HUES48 (cell line): ENCODE measurements at regions not wholly inside any gene's neighbourhood (a gene's known extent, or its start where the extent isn't known, plus 50 kb on each side); places are given as distances from the start of the nearest gene placed in this dataset.

Experiments
- H3K27ac ChIP-seq: one replicate; pipeline ENCODE4 v1.7.0; 2013; ENCODE audit warnings: low read depth, low read length, inconsistent platforms
- H3K27me3 ChIP-seq: 2 replicates; pipeline ENCODE4 v1.6.1; 2013; ENCODE audit warnings: mild to moderate bottlenecking, low read length; ENCODE audit not compliant: control insufficient read depth, insufficient read depth
- H3K36me3 ChIP-seq: 2 replicates; pipeline ENCODE4 v1.6.1; 2013; ENCODE audit warnings: low read length; ENCODE audit not compliant: control insufficient read depth, insufficient read depth
- H3K4me1 ChIP-seq: 2 replicates; pipeline ENCODE4 v1.6.1; 2013; ENCODE audit warnings: mild to moderate bottlenecking, low read length; ENCODE audit not compliant: control insufficient read depth, insufficient read depth
- H3K4me3 ChIP-seq: 2 replicates; pipeline ENCODE4 v1.5.1; 2013; ENCODE audit warnings: mild to moderate bottlenecking, low read depth, low read length
- H3K9ac ChIP-seq: 2 replicates; pipeline ENCODE4 v1.6.1; 2013; ENCODE audit warnings: mild to moderate bottlenecking, low read depth, low read length, moderate library complexity
- H3K9me3 ChIP-seq: 2 replicates; pipeline ENCODE4 v1.6.1; 2013; ENCODE audit warnings: low read length; ENCODE audit not compliant: control insufficient read depth, insufficient read depth

DNA sequence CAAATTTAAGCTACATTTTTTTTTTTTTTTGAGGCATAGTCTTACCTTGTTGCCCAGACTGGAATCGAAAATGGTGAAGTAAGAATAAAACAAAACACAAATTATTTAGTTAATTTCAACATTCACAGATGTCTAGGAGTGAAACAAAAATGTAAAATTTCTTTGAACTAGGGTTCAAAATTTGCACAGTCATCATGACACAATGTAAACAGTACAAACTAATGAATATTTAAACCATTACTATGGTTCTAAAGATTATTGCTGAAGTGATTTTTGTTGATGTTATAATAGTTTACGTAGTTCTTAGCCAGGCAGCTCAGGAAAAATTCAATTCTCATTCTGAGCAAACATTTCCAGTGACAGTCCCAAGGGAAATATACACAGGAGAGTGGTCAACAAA, 633.1 kb downstream of the GRXCR1 start:
- H3K4me3 ChIP-seq = no peak overlapping the region

GRCh38 chr4:43547561-43547960, 655.0 kb downstream of the GRXCR1 start:
- Histone ChIP-seq H3K27me3 (no peaks in the 10 kb centered on the region), H3K4me3 (no peak overlapping the region), H3K36me3 (no peaks in the 10 kb centered on the region), H3K27ac (no peak overlapping the region), H3K4me1 (no peaks in the 10 kb centered on the region), H3K9me3 (peaks cover 16% of the 10 kb centered on the region; the same call in 1 of the 2 replicates), H3K9ac (no peak overlapping the region)

More for the DNA sequence above, 633.1 kb downstream of the GRXCR1 start:
- Histone ChIP-seq H3K9ac (no peak overlapping the region), H3K4me1 (peaks cover 6% of the 10 kb centered on the region; the same call in 1 of the 2 replicates), H3K27me3 (no peaks in the 10 kb centered on the region), H3K36me3 (no peaks in the 10 kb centered on the region), H3K27ac (no peak overlapping the region), H3K9me3 (no peaks in the 10 kb centered on the region)

DNA sequence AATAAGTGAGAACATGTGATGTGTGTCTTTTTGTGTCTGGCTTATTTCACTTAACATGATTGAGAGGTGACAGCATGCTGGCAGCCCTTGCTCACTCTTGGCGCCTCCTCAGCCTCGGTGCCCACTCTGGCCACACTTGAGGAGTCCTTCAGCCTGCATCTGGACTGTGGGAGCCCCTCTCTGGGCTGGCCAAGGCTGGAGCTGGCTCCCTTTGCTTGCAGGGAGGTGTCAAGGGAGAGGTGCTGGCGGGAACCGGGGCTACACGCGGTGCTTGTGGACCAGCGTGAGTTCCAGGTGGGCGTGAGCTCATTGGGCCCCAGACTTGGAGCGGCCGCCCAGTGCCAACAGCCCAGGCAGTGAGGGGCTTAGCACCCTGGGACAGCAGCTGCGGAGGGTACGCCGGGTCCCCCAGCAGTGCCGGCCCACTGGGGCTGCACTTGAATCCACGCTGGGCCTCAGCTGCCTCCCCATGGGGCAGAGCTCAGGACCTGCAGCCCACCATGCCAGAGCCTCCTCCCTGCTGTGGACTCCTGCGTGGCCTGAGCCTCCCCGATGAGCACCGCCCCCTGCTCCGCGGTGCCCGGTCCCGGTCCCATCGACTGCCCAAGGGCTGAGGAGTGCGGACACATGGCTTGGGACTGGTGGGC, 658.6 kb downstream of the GRXCR1 start:
- no peak overlapping the region for H3K27ac ChIP-seq
- H3K4me1 ChIP-seq = no peaks in the 10 kb centered on the region
- H3K4me3 ChIP-seq = no peak overlapping the region
- no peaks in the 10 kb centered on the region for H3K36me3 ChIP-seq
- no peak overlapping the region for H3K9ac ChIP-seq
- peaks cover 21% of the 10 kb centered on the region for H3K9me3 ChIP-seq
- H3K27me3 ChIP-seq = no peaks in the 10 kb centered on the region

DNA sequence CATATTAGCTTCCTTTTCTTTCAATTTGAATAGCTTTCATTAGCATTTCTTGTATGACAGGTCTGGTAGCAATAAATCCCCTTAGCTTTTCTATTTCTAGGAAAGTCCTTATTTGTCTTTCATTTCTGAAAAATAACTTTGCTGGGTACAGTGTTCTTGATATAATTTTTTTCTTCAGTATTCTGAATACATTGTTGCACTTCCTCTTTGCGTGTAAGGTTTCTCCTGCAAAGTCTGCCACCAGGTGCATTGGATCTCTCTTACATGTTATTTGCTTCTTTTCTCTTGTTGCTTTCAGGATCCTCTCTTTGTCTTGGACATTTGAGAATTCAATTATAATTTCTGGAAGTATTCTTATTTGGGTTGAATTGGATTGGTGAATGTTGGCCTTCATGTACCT, 663.7 kb downstream of the GRXCR1 start:
- Histone ChIP-seq H3K9ac (no peak overlapping the region), H3K36me3 (no peaks in the 10 kb centered on the region), H3K4me3 (no peak overlapping the region), H3K27me3 (no peaks in the 10 kb centered on the region), H3K4me1 (no peaks in the 10 kb centered on the region), H3K9me3 (peaks cover 14% of the 10 kb centered on the region), H3K27ac (no peak overlapping the region)

- H3K27ac ChIP-seq = no peak overlapping the region
- no peak overlapping the region for H3K9ac ChIP-seq
- H3K27me3 ChIP-seq = no peaks in the 10 kb centered on the region
- no peaks in the 10 kb centered on the region for H3K4me1 ChIP-seq
- H3K4me3 ChIP-seq = no peak overlapping the region
- no peaks in the 10 kb centered on the region for H3K36me3 ChIP-seq
- H3K9me3 ChIP-seq = no peaks in the 10 kb centered on the region
These were observed 667.5 kb downstream of the GRXCR1 start for GRCh38 chr4:43560047-43560446.

- H3K9ac ChIP-seq = no peak overlapping the region
- no peaks in the 10 kb centered on the region for H3K27me3 ChIP-seq
- H3K4me1 ChIP-seq = no peaks in the 10 kb centered on the region
- no peak overlapping the region for H3K27ac ChIP-seq
- H3K36me3 ChIP-seq = no peaks in the 10 kb centered on the region
- H3K9me3 ChIP-seq = no peaks in the 10 kb centered on the region
- no peak overlapping the region for H3K4me3 ChIP-seq
These were observed 671.6 kb downstream of the GRXCR1 start for GRCh38 chr4:43564107-43564506.

GRCh38 chr4:43564591-43564990, 672.1 kb downstream of the GRXCR1 start:
- Histone ChIP-seq H3K4me3 (no peak overlapping the region), H3K27ac (no peak overlapping the region), H3K27me3 (no peaks in the 10 kb centered on the region), H3K4me1 (no peaks in the 10 kb centered on the region), H3K9me3 (no peaks in the 10 kb centered on the region), H3K36me3 (no peaks in the 10 kb centered on the region), H3K9ac (no peak overlapping the region)

DNA sequence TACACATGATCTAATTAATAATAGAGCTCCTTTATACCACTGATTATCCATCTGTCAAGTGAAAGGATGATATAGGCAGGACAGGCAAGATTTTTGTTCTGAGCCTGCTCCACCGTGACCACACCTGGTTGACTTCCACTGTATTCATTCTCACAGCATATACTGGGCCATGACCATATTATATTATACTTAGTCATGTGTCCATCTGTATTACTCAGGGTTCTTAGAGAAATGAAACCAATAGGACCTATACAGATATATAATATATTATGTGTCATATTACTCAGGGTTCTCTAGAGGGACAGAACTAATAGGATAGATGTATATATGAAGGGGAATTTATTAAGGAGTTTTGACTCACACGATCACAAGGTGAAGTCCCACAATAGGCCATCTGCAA, 675.1 kb downstream of the GRXCR1 start:
- Histone ChIP-seq H3K9ac (no peak overlapping the region), H3K4me1 (no peaks in the 10 kb centered on the region), H3K9me3 (no peaks in the 10 kb centered on the region), H3K27me3 (no peaks in the 10 kb centered on the region), H3K27ac (no peak overlapping the region), H3K4me3 (no peak overlapping the region), H3K36me3 (no peaks in the 10 kb centered on the region)

DNA sequence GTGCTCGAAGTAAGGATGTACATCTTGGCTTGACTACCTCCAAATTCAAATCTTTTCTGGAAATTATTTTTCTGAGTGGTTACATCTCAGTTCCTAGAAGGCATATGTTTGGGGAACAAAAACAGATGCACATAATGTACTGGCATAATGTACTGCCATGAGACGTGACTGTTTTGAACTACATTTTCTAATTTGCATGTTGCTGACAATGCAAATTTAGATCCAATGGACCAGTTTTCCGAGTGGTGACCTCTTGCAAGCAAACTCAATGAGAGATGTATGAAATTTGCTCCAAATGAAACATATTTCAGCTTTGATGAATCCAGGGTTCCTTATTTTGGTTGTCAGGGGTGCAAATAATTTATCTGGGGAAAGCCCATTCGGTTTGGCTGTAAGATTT, 694.3 kb downstream of the GRXCR1 start:
- Histone ChIP-seq H3K4me3 (no peak overlapping the region), H3K9me3 (no peaks in the 10 kb centered on the region), H3K4me1 (no peaks in the 10 kb centered on the region), H3K9ac (no peak overlapping the region), H3K36me3 (no peaks in the 10 kb centered on the region), H3K27ac (no peak overlapping the region), H3K27me3 (no peaks in the 10 kb centered on the region)

GRCh38 chr4:43587758-43588157, 695.2 kb downstream of the GRXCR1 start:
- H3K4me1 ChIP-seq = no peaks in the 10 kb centered on the region
- no peaks in the 10 kb centered on the region for H3K36me3 ChIP-seq
- H3K27ac ChIP-seq = no peak overlapping the region
- no peaks in the 10 kb centered on the region for H3K9me3 ChIP-seq
- H3K9ac ChIP-seq = no peak overlapping the region
- H3K27me3 ChIP-seq = no peaks in the 10 kb centered on the region
- no peak overlapping the region for H3K4me3 ChIP-seq

GRCh38 chr4:43607400-43607799, 714.9 kb downstream of the GRXCR1 start:
- Histone ChIP-seq H3K4me1 (no peaks in the 10 kb centered on the region), H3K4me3 (no peak overlapping the region), H3K9me3 (0 out of 2 replicates have a peak, but pooled peaks cover 4% of the 10 kb centered on the region), H3K36me3 (no peaks in the 10 kb centered on the region), H3K9ac (no peak overlapping the region), H3K27ac (no peak overlapping the region), H3K27me3 (no peaks in the 10 kb centered on the region)
